HepG2 (cell line): ENCODE measurements at regions not wholly inside any gene's neighbourhood (a gene's known extent, or its start where the extent isn't known, plus 50 kb on each side); places are given as distances from the start of the nearest gene placed in this dataset.
"Not testable (repeated sequence)": the region's sequence is repeated elsewhere in the genome, so short reads cannot be mapped to it uniquely, and the experiment has no call there.

Source experiments
- ATAC-seq: fragments of 200-7000 bp; cut with Tn5 transposase; 3 replicates; pipeline ENCODE4 v1.9.1; 2020; ENCODE audit warnings: mild to moderate bottlenecking, moderate library complexity
- BruUV-seq: library from RNA; stranded (reverse); fragments of 400-500 nt; replicated peaks from 2 replicates; lab custom pipeline; 2021; lab: Mats Ljungman, UMichigan
- CTCF ChIA-PET: fragments of 300-600 bp; formaldehyde crosslinking; extraction: SDS; loops from one replicate; lab custom pipeline; 2021; ENCODE audit warnings: low total read pairs, inconsistent platforms, low intra/inter-chr PET ratio; lab: Yijun Ruan, JAX
- POLR2A ChIA-PET: fragments of 350-600 bp; sonication (Branson Sonifier 250); formaldehyde crosslinking; loops from one replicate; lab custom pipeline; 2020; ENCODE audit warnings: antibody characterized with exemption, inconsistent platforms; lab: Yijun Ruan, JAX
- DNase-seq: peaks from one replicate; pipeline ENCODE4 v3.0.0-alpha.2; 2015; ENCODE audit warnings: low spot score
- FAIRE-seq: peaks from 3 replicates; lab custom pipeline; 2011; peaks lifted over from hg19 to GRCh38; lab: Jason Lieb, UNC
- H2AFZ ChIP-seq: one replicate; pipeline ENCODE4 v1.6.1; 2011; ENCODE audit warnings: low read length, inconsistent platforms
- H3K27ac ChIP-seq: fragments of 300-600 bp; 3 replicates; pipeline ENCODE4 v1.8.0; 2011; ENCODE audit warnings: mixed run types, mild to moderate bottlenecking, mixed read lengths, low read length, inconsistent platforms; ENCODE audit not compliant: insufficient read depth; ENCODE audit errors: extremely low read length
- H3K27me3 ChIP-seq, 2 experiments: fragments of 200-600 bp in 1 of 2; 2 replicates in 1 of 2; 3 replicates in 1 of 2; pipeline versions ENCODE4 v1.6.0 to v1.8.0; 2011; ENCODE audit warnings: low read length in 2 of 2, mild to moderate bottlenecking in 2 of 2, moderate library complexity in 2 of 2, inconsistent platforms in 1 of 2; ENCODE audit not compliant: insufficient read depth in 2 of 2, control insufficient read depth in 1 of 2
- H3K36me3 ChIP-seq, 2 experiments: fragments of 200-600 bp in 1 of 2; replicated peaks in 1 of 2; 2 replicates in 1 of 2; 3 replicates in 1 of 2; pipeline versions ENCODE4 v1.5.1 to v1.8.0; 2011; ENCODE audit warnings: low read length in 2 of 2, inconsistent platforms in 1 of 2; ENCODE audit not compliant: insufficient read depth in 2 of 2, control insufficient read depth in 1 of 2
- H3K4me1 ChIP-seq: 2 replicates; pipeline ENCODE4 v1.5.1; 2012; ENCODE audit warnings: low read length, inconsistent platforms; ENCODE audit not compliant: insufficient read depth
- H3K4me2 ChIP-seq: 2 replicates; pipeline ENCODE4 v1.6.0; 2011; ENCODE audit warnings: low read depth, low read length, inconsistent platforms
- H3K4me3 ChIP-seq, 3 experiments: fragments of 200-600 bp in 1 of 3; sonication (generic), shearing (Covaris generic) in 1 of 3; replicated peaks in 1 of 3; 2 replicates each; pipeline ENCODE4 v1.5.1; 2011 to 2016; ENCODE audit warnings: low read length in 3 of 3, inconsistent platforms in 2 of 3, low read depth in 2 of 3, mild to moderate bottlenecking in 2 of 3, control low read depth in 1 of 3, mixed read lengths in 1 of 3; ENCODE audit not compliant: insufficient read depth in 1 of 3
- H3K79me2 ChIP-seq: one replicate; pipeline ENCODE4 v1.6.1; 2011; ENCODE audit warnings: low read length, inconsistent platforms; ENCODE audit not compliant: insufficient read depth
- H3K9ac ChIP-seq: 2 replicates; pipeline ENCODE4 v1.6.0; 2011; ENCODE audit warnings: mild to moderate bottlenecking, low read depth, low read length, inconsistent platforms; ENCODE audit not compliant: insufficient read depth
- H3K9me3 ChIP-seq: 2 replicates; pipeline ENCODE4 v1.5.1; 2012; ENCODE audit warnings: mild to moderate bottlenecking, low read length
- H4K20me1 ChIP-seq: 2 replicates; pipeline ENCODE4 v1.6.0; 2011; ENCODE audit warnings: inconsistent platforms, mild to moderate bottlenecking, low read length, moderate library complexity; ENCODE audit not compliant: insufficient read depth
- ETV6 ChIP-seq: sonication (generic); formaldehyde crosslinking; conservative IDR thresholded peaks from 2 replicates; pipeline ENCODE4 v1.4.0; 2020; ENCODE audit warnings: missing genetic modification reagents
- HOXD1 ChIP-seq: sonication (generic); formaldehyde crosslinking; IDR thresholded peaks from 2 replicates; pipeline ENCODE4 v1.5.0; 2020; ENCODE audit warnings: missing genetic modification reagents
- KDM2A ChIP-seq: sonication (generic); formaldehyde crosslinking; IDR thresholded peaks from 2 replicates; pipeline ENCODE4 v1.4.0; 2020; ENCODE audit warnings: low read depth, missing genetic modification reagents, borderline replicate concordance
- NR2F6 ChIP-seq, 2 experiments: IDR thresholded peaks; 2 replicates each; pipeline ENCODE4 v1.6.1; 2016; ENCODE audit warnings: antibody characterized with exemption in 1 of 2, mild to moderate bottlenecking in 1 of 2
- PRDM15 ChIP-seq: sonication (generic); formaldehyde crosslinking; IDR thresholded peaks from 2 replicates; pipeline ENCODE4 v1.4.0; 2020; ENCODE audit warnings: missing genetic modification reagents
- SRSF4 ChIP-seq: fragments of 200-400 bp; formaldehyde crosslinking; IDR thresholded peaks from one replicate; pipeline ENCODE4 v1.6.1; 2018; ENCODE audit warnings: mild to moderate bottlenecking, low read depth, low read length, moderate library complexity; ENCODE audit not compliant: poor library complexity, severe bottlenecking
- ZNF503 ChIP-seq: sonication (generic); formaldehyde crosslinking; IDR thresholded peaks from 2 replicates; pipeline ENCODE4 v1.4.0; 2020; ENCODE audit warnings: missing genetic modification reagents
- ZNF580 ChIP-seq: IDR thresholded peaks from 2 replicates; pipeline ENCODE4 v1.6.1; 2016; ENCODE audit warnings: low read depth, borderline replicate concordance
- whole genome bisulfite sequencing: methylation state at CpG from one replicate; pipeline ENCODE4 v1.1.6; 2017; ENCODE audit warnings: low lambda C conversion rate; 5-methylcytosine and 5-hydroxymethylcytosine counted together
- in situ Hi-C: cut with HindIII; loops from 2 replicates; pipeline ENCODE4 v1.10.0; 2017; ENCODE audit warnings: low pct_unique_long_range_greater_than_20kb; ENCODE audit not compliant: extremely low pct_ligation_motif_present
- intact Hi-C: fragments of 100-400 bp; cut with micrococcal nuclease; formaldehyde crosslinking; loops from one replicate; pipeline ENCODE4 v1.10.0; 2022; ENCODE audit not compliant: unreplicated experiment

- no peak for TF ChIP-seq SRSF4
These were observed 493.0 kb upstream of the PLXNA2 start (continued) for GRCh38 chr1:208737161-208737560.

GRCh38 chr1:208737922-208738321 is 493.7 kb upstream of the PLXNA2 start:
- Histone ChIP-seq H3K9ac (no peak overlapping the region), H3K36me3 (no peaks in the 10 kb centered on the region), H2AFZ (no peak overlapping the region), H3K4me1 (no peaks in the 10 kb centered on the region), H3K27ac (no peak overlapping the region), H4K20me1 (no peaks in the 10 kb centered on the region), H3K79me2 (no peaks in the 10 kb centered on the region), H3K4me3 (no peak overlapping the region), H3K27me3 (no peaks in the 10 kb centered on the region), H3K4me2 (no peak overlapping the region), H3K9me3 (peaks cover 20% of the 10 kb centered on the region; the same call in 1 of the 2 replicates)
- BruUV-seq, result no TSS peak
- WGBS, result 14% methylated on average over 4 of the region's 4 CpGs
- in situ Hi-C loops (no loop called here), intact Hi-C loops (no loop called here)
- CTCF ChIA-PET, result no interaction called here
- POLR2A ChIA-PET, result no interaction called here
- DNase-seq (no peak), ATAC-seq (no peak), FAIRE-seq (no peak)
- TF ChIP-seq ZNF580 (CRISPR knock-in tag) (no peak), PRDM15 (CRISPR knock-in tag) (no peak), HOXD1 (CRISPR knock-in tag) (no peak), KDM2A (CRISPR knock-in tag) (no peak), ZNF503 (no peak), ETV6 (no peak), NR2F6 (IDR thresholded peaks at IDR 0.05) (no peak), NR2F6 (CRISPR knock-in tag; IDR thresholded peaks at IDR 0.05) (no peak)

- H3K4me2 ChIP-seq, H3K4me1 ChIP-seq, DNase-seq, H3K27me3 ChIP-seq, intact Hi-C loops, POLR2A ChIA-PET, ATAC-seq, H3K4me3 ChIP-seq, H4K20me1 ChIP-seq, BruUV-seq, FAIRE-seq, H3K27ac ChIP-seq, H2AFZ ChIP-seq, in situ Hi-C loops, H3K36me3 ChIP-seq, H3K79me2 ChIP-seq, H3K9ac ChIP-seq, CTCF ChIA-PET: not testable (repeated sequence)
- no CpG with 5 or more reads among the region's 20 CpGs for WGBS
- peaks cover 17% of the 10 kb centered on the region; the same call in 1 of the 2 replicates for H3K9me3 ChIP-seq
These were observed 495.5 kb upstream of the PLXNA2 start for GRCh38 chr1:208739636-208740035.
